ENCODE measurements at regions not wholly inside any gene's neighbourhood (a gene's known extent, or its start where the extent isn't known, plus 50 kb on each side); places are given as distances from the start of the nearest gene placed in this dataset.

- TF ChIP-seq POLR2A (IDR thresholded peaks at IDR 0.05) (no peak), CTCF (IDR thresholded peaks at IDR 0.05) (no peak)
Observed at GRCh38 chr12:88802096-88802706, 221.9 kb upstream of the KITLG start.
